ENCODE measurements at regions not wholly inside any gene's neighbourhood (a gene's known extent, or its start where the extent isn't known, plus 50 kb on each side); places are given as distances from the start of the nearest gene placed in this dataset.

GRCh38 chr6:167462514-167463312 lies 137.8 kb downstream of the TTLL2 start:
- no peak overlapping the region for H3K4me3 ChIP-seq (ENCODE audit: low read depth, low read length)
- TF ChIP-seq MYC (IDR thresholded peaks at IDR 0.05; ENCODE audit: low read depth, low read length) (no peak), MAX (IDR thresholded peaks at IDR 0.05; ENCODE audit: low read depth, low read length) (no peak), POLR2A (IDR thresholded peaks at IDR 0.05; ENCODE audit: extremely low read depth, insufficient read length) (no peak), CTCF (IDR thresholded peaks at IDR 0.05; ENCODE audit: low read depth, low read length) (no peak)
- DNase-seq (ENCODE audit: low read depth) = no peak

- H3K4me3 ChIP-seq (ENCODE audit: low read depth, low read length) = no peak overlapping the region
- TF ChIP-seq CTCF (IDR thresholded peaks at IDR 0.05; ENCODE audit: low read depth, low read length) = no peak
- no peak for TF ChIP-seq MAX (IDR thresholded peaks at IDR 0.05; ENCODE audit: low read depth, low read length)
- no peak for TF ChIP-seq POLR2A (IDR thresholded peaks at IDR 0.05; ENCODE audit: extremely low read depth, insufficient read length)
- no peak for TF ChIP-seq MYC (IDR thresholded peaks at IDR 0.05; ENCODE audit: low read depth, low read length)
- no peak for DNase-seq (ENCODE audit: low read depth)
Observed at GRCh38 chr6:167464177-167464576, 139.3 kb downstream of the TTLL2 start.

- no peak for TF ChIP-seq CTCF (IDR thresholded peaks at IDR 0.05; ENCODE audit: low read depth, low read length)
- no peak for TF ChIP-seq POLR2A (IDR thresholded peaks at IDR 0.05; ENCODE audit: extremely low read depth, insufficient read length)
- no peak for TF ChIP-seq MAX (IDR thresholded peaks at IDR 0.05; ENCODE audit: low read depth, low read length)
- no peak for TF ChIP-seq MYC (IDR thresholded peaks at IDR 0.05; ENCODE audit: low read depth, low read length)
- DNase-seq (ENCODE audit: low read depth) = no peak
- H3K4me3 ChIP-seq (ENCODE audit: low read depth, low read length) = no peak overlapping the region
Observed at GRCh38 chr6:167465482-167465881, 140.6 kb downstream of the TTLL2 start.

GRCh38 chr6:167467282-167467681 lies 142.4 kb downstream of the TTLL2 start:
- H3K4me3 ChIP-seq (ENCODE audit: low read depth, low read length) = no peak overlapping the region
- TF ChIP-seq POLR2A (IDR thresholded peaks at IDR 0.05; ENCODE audit: extremely low read depth, insufficient read length) = no peak
- no peak for TF ChIP-seq CTCF (IDR thresholded peaks at IDR 0.05; ENCODE audit: low read depth, low read length)
- no peak for TF ChIP-seq MAX (IDR thresholded peaks at IDR 0.05; ENCODE audit: low read depth, low read length)
- TF ChIP-seq MYC (IDR thresholded peaks at IDR 0.05; ENCODE audit: low read depth, low read length) = no peak
- DNase-seq (ENCODE audit: low read depth) = no peak

GRCh38 chr6:167467793-167468431 lies 143.0 kb downstream of the TTLL2 start:
- DNase-seq (ENCODE audit: low read depth) = no peak
- H3K4me3 ChIP-seq (ENCODE audit: low read depth, low read length) = no peak overlapping the region
- TF ChIP-seq POLR2A (IDR thresholded peaks at IDR 0.05; ENCODE audit: extremely low read depth, insufficient read length) (no peak), MAX (IDR thresholded peaks at IDR 0.05; ENCODE audit: low read depth, low read length) (no peak), CTCF (IDR thresholded peaks at IDR 0.05; ENCODE audit: low read depth, low read length) (no peak), MYC (IDR thresholded peaks at IDR 0.05; ENCODE audit: low read depth, low read length) (no peak)

Data from NB4 (cell line).